Kidney epithelial cell (primary cell): ENCODE measurements at regions not wholly inside any gene's neighbourhood (a gene's known extent, or its start where the extent isn't known, plus 50 kb on each side); places are given as distances from the start of the nearest gene placed in this dataset.

Experiments
- DNase-seq: peaks from one replicate; pipeline ENCODE4 v3.0.0-alpha.2; 2010; ENCODE audit warnings: low read depth
- H3K27me3 ChIP-seq: 2 replicates; pipeline ENCODE4 v1.6.0; 2011; ENCODE audit warnings: low read length; ENCODE audit not compliant: control insufficient read depth, insufficient read depth
- H3K36me3 ChIP-seq: 2 replicates; pipeline ENCODE4 v1.5.1; 2011; ENCODE audit warnings: low read length; ENCODE audit not compliant: control insufficient read depth, insufficient read depth
- H3K4me3 ChIP-seq: 2 replicates; pipeline ENCODE4 v1.5.1; 2011; ENCODE audit warnings: low read depth, mild to moderate bottlenecking, control low read depth, low read length
- TF ChIP-seq, protein P1 (sequence below): IDR thresholded peaks from 2 replicates; pipeline ENCODE4 v1.5.1; 2011; ENCODE audit warnings: mild to moderate bottlenecking, moderate library complexity, low read length, control low read depth, inconsistent platforms; ENCODE audit not compliant: insufficient read depth, poor library complexity, severe bottlenecking

DNA sequence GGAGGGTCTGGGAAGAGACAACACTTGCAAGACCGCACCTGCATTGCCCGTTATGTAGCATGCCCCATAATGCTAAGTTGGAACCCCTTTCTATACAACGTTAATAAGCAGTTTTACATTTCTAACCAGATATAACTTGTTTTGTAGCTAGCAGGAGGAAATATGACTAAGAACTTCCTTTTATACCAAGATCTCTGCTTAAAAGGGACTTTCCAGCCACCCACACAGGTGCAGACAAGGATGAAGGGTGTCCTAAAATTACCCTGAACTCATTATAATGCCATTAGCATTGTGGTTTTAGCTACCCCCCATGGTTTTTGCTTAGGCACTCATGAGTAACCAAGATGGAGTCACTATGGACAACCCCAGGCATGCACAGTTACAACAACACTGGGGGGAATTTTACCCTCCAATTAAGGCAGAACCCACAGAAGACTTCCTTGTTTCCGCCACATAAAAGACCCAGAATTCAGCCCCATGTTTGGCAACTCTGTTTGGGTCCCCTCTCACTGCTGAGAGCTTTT lies 362.8 kb downstream of the CBLN2 start:
- H3K36me3 ChIP-seq, result no peaks in the 10 kb centered on the region
- no peak for DNase-seq
- TF ChIP-seq, protein P1, sequence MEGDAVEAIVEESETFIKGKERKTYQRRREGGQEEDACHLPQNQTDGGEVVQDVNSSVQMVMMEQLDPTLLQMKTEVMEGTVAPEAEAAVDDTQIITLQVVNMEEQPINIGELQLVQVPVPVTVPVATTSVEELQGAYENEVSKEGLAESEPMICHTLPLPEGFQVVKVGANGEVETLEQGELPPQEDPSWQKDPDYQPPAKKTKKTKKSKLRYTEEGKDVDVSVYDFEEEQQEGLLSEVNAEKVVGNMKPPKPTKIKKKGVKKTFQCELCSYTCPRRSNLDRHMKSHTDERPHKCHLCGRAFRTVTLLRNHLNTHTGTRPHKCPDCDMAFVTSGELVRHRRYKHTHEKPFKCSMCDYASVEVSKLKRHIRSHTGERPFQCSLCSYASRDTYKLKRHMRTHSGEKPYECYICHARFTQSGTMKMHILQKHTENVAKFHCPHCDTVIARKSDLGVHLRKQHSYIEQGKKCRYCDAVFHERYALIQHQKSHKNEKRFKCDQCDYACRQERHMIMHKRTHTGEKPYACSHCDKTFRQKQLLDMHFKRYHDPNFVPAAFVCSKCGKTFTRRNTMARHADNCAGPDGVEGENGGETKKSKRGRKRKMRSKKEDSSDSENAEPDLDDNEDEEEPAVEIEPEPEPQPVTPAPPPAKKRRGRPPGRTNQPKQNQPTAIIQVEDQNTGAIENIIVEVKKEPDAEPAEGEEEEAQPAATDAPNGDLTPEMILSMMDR, result no peak
- no peak overlapping the region for H3K4me3 ChIP-seq
- H3K27me3 ChIP-seq, result no peaks in the 10 kb centered on the region

DNA sequence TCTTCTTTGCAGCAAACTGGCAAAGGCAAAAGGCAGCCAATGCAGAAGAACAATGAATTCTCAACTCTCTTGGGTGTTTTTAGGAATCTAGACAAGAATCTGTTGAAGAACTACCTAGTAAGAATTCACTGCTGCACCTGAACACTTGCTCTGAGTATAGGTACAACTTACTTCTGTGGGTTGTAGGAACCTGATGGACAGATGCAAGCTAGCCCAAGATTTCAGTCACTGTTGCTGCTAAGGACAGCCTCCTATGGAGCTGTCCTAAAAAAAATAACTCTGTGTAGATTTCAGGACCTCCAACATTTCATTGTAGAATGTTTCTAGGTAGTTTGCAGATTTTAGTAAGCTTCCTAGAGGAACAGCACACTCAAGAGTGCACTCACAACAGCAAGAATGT lies 363.5 kb downstream of the CBLN2 start:
- TF ChIP-seq, protein P1, result no peak
- no peak overlapping the region for H3K4me3 ChIP-seq
- H3K27me3 ChIP-seq, result no peaks in the 10 kb centered on the region
- H3K36me3 ChIP-seq, result no peaks in the 10 kb centered on the region
- no peak for DNase-seq

DNA sequence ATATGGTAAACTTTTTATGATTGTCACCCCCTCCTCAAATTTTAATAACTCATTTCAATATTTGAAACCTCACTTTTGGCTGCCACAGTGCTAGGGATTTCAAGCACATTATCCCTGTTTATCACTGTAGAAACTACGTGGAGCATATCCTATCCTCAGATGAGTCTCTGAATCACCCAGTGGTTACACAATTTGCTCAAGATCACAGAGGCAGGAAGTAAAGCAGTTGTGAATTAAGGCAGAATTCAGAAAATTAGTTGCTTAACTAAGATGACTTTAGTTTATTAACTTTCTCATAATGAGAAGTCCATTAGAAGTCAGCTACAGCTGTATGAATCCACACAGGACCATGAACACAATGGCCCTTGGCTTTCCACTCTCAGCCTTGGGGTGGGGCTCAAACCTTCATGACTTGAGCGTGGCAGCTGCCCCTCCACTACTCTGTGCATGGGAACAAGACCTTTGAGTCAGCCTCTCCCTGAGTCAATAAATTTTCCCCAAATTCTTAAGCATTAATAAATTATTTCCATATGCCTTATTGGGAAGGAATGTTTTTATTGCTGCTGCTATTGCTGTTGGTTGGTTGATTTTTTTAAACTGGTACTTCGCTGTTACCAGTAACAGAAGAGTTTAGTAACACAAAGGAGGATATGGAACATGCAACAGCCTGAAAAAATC lies 369.0 kb downstream of the CBLN2 start:
- no peak for DNase-seq
- Histone ChIP-seq H3K27me3 (no peaks in the 10 kb centered on the region), H3K36me3 (no peaks in the 10 kb centered on the region), H3K4me3 (no peak overlapping the region)
- TF ChIP-seq, protein P1, result no peak

DNA sequence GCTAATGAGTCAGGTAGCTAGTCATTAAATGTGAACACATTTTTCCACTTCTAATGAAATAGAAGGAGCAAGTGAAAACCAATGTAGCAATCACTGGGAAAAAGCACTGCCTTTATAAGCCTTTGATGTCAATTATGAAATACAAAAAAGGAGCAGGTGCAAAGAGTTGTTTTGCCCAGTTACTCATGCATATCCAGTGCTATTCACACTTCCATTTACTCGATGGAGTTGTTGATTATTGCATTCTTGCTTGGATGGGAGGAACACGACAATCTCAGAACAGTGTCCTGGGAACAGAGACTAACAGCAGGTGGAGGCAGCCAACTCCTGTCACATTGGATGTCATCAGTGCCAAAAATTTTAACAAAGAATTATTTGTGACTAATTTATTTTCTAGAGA lies 372.5 kb downstream of the CBLN2 start:
- Histone ChIP-seq H3K36me3 (no peaks in the 10 kb centered on the region), H3K27me3 (no peaks in the 10 kb centered on the region), H3K4me3 (no peak overlapping the region)
- TF ChIP-seq, protein P1, result no peak
- DNase-seq, result no peak

DNA sequence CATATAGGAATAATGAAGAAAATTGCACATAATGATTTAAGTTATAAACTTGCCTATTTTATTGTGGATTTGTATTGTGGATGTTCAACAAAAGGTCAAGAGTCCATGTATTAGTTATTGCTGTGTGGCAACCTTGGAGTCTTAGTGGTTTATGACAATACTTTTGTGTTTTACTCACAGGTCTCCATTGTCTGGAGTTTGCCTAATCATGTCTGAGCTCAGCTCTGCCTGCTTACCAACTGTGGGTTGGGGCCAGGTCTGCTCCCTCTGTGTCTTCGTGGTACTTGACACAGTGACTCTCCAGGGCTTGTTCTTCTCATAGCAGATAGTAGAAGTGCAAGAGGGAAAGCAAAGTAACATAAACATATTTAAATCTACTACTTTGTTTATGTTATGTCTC lies 382.5 kb downstream of the CBLN2 start:
- no peak for DNase-seq

More for the DNA sequence above, 382.5 kb downstream of the CBLN2 start:
- TF ChIP-seq, protein P1, result no peak
- no peak overlapping the region for H3K4me3 ChIP-seq
- no peaks in the 10 kb centered on the region for H3K27me3 ChIP-seq
- H3K36me3 ChIP-seq, result no peaks in the 10 kb centered on the region
